Epithelial cell of proximal tubule (primary cell): ENCODE measurements at regions not wholly inside any gene's neighbourhood (a gene's known extent, or its start where the extent isn't known, plus 50 kb on each side); places are given as distances from the start of the nearest gene placed in this dataset.

ENCODE experiments used
- DNase-seq: peaks from one replicate; pipeline ENCODE4 v3.0.0-alpha.2; 2011; ENCODE audit warnings: low read depth
- H3K4me3 ChIP-seq: 2 replicates; pipeline ENCODE4 v1.5.1; 2011; ENCODE audit warnings: low read depth, mild to moderate bottlenecking, low read length
- TF ChIP-seq, protein P1 (sequence below): conservative IDR thresholded peaks from 2 replicates; pipeline ENCODE4 v1.5.1; 2012; ENCODE audit warnings: low read depth, mild to moderate bottlenecking, low read length

DNA sequence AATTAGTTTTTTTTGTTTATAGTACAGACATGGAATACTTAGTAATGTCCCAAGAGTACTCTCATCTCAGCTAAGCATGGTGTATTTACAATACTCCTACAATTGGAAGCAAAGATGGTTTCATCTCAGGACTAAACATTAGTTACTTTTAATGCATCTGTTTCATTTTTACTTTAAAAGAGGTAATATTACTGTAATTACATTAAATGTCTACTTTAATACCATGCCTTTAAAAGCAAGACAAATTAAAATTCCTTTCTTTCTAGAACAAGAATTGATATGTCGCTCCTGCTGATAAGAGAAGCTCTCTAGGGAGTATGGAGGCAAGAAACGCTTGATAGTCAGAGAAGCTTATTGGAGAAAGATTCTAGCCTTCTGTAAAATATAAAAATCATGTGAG, 284.9 kb upstream of the ADAMTS5 start:
- H3K4me3 ChIP-seq: no peak overlapping the region
- DNase-seq: no peak
- TF ChIP-seq, protein P1, sequence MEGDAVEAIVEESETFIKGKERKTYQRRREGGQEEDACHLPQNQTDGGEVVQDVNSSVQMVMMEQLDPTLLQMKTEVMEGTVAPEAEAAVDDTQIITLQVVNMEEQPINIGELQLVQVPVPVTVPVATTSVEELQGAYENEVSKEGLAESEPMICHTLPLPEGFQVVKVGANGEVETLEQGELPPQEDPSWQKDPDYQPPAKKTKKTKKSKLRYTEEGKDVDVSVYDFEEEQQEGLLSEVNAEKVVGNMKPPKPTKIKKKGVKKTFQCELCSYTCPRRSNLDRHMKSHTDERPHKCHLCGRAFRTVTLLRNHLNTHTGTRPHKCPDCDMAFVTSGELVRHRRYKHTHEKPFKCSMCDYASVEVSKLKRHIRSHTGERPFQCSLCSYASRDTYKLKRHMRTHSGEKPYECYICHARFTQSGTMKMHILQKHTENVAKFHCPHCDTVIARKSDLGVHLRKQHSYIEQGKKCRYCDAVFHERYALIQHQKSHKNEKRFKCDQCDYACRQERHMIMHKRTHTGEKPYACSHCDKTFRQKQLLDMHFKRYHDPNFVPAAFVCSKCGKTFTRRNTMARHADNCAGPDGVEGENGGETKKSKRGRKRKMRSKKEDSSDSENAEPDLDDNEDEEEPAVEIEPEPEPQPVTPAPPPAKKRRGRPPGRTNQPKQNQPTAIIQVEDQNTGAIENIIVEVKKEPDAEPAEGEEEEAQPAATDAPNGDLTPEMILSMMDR: no peak

DNA sequence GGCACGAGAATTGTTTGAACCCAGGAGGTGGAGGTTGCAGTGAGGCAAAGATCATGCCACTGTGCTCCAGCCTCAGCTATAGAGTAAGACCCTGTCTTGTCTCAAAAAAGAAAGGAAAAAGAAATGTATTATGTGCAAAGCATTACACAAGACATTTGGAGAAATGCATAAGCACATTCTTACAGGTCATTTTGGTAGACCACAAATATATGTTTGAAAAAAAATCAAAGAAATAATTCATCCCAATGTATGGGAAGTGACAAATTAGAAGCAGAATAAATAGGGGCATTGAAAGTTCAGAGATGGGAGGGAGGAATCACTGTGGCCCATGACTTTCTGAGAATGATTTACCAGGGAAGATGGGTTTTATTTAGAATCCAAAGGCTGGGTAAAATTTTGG, 283.5 kb upstream of the ADAMTS5 start:
- no peak overlapping the region for H3K4me3 ChIP-seq
- TF ChIP-seq, protein P1: no peak

DNA sequence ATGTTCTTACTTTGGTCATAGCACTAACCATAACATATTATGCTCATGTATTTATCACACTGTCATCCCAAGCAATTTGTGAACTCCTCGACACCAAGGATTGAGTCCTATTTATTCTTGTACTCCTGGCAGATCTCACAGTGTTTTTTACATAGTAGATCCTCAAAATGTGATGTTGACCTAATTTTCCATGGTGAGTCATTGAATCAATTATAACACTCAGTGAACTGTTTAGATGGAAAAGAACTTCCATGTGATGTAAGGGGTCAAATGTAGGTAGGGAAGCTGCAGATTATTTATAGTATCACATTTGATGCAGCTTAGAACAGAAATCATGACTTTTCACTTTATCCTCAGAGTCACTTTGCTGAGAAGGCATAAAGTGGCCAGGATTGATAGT, 281.9 kb upstream of the ADAMTS5 start:
- no peak overlapping the region for H3K4me3 ChIP-seq
- TF ChIP-seq, protein P1: no peak
- DNase-seq: no peak

More for the DNA sequence above, 283.5 kb upstream of the ADAMTS5 start:
- no peak for DNase-seq

DNA sequence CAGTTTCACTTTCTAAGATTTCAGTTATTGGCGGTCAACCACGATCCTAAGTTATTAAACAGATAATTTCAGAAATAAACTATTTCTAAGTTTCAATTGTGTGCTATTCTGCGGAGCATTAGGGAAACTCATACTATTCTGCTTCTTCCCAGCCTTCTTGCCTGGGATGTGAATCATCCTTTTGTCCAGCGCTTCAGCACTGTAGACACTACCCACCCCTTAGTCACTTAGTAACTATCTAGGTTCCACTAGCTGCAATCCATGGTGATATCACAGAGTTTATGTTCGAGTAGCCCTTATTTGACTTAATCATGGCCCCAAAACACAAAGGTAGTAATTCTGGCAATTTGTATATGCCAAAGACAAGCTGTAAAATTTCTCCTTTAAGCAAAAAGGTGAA, 279.9 kb upstream of the ADAMTS5 start:
- no peak for DNase-seq
- TF ChIP-seq, protein P1: no peak
- H3K4me3 ChIP-seq: no peak overlapping the region

DNA sequence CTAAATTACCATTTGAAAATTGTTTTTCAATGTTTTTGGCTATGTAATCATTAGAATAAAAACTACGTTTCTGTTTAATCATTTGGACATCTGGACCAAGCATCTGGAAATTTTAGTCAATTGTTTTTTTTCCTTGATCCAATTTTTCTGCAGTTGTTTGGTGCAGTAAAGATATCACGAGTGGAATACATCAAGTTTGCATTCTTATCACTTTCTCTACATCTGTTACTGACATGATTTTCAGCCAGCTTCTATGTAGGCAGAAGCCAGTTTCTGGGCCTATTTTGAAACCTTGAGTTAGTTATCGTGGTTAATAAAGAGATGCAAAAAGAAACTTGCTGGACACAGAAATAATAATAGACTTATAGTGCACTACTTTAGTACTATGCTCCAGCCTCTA, 277.9 kb upstream of the ADAMTS5 start:
- H3K4me3 ChIP-seq: no peak overlapping the region
- no peak for DNase-seq
- TF ChIP-seq, protein P1: no peak

DNA sequence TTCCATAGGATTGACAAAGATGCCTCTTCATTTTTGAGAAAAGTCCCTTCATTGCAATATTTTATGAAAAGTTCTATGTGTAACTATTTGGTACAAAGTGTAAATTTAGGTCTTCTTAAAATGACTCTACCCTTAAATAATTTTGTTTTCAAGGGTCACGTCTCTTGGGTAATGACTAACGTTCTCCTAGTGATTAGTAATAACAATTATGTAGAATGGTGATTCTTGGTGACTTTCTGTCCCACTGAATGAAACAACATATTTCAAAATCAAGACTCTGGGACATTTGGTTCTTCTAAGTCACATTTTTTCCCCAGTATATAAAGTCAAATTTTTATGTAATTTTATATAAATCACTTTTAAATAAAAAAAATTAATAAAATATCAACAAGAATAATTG, 277.5 kb upstream of the ADAMTS5 start:
- H3K4me3 ChIP-seq: no peak overlapping the region
- no peak for DNase-seq
- TF ChIP-seq, protein P1: no peak

DNA sequence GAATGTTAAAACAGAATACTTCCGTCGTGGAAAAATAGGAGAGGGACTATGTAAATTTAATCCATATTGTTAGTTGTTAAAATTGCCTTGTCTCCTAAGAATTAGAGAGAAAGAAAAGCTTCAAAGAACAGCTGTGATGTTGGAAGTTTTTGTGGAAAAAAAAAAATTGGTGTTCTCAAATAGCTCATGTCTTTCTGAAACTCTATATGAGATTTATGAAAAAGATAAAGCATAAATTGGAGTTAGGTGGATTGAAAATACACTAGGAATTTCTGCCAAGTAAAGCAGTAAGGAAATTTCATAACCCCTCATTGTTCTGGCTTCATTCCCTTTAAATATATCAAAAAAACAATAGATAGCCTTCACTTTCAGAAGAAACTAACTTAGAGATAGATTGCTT, 274.0 kb upstream of the ADAMTS5 start:
- no peak for DNase-seq
- H3K4me3 ChIP-seq: no peak overlapping the region
- TF ChIP-seq, protein P1: no peak
